ENCODE measurements at regions not wholly inside any gene's neighbourhood (a gene's known extent, or its start where the extent isn't known, plus 50 kb on each side); places are given as distances from the start of the nearest gene placed in this dataset.
"Not testable (repeated sequence)": the region's sequence is repeated elsewhere in the genome, so short reads cannot be mapped to it uniquely, and the experiment has no call there.

DNA sequence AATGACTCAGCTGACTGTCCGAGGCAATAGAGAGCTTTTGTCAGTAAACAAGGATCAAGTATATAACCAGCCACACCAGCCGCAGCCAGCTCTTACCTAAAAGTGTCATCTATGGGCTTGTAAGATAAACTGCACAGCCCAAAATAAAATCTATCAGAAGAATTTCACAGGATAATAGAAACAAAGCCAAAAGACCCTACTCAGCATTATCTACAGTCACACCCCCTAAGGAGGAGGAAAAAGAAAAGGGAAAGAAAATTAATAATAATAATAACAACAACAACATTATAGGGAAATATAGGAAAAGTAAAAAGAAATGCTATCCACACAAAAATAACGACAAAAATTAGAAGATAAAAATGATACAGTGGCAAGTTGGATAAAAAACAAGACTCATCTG, 1883.8 kb downstream of the OLFM4 start:
- DNase-seq: no peak

DNA sequence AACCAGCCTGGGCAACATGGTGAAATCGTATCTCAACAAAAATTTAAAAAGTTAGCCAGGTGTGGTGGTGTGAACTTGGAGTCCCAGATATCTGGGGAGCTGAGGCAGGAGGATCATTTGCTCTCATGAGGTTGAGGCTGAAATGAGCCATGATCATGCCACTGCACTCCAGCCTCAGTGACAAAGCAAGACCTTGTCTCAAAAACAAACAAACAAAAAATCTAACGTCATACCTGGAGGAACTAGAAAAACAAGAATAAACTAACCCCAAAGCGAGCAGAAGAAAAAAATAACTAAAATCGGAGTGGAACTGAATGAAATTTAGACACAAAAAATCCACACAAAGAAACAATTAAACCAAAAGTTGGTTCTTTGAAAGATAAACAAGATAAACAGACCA, 1885.1 kb downstream of the OLFM4 start:
- DNase-seq: no peak

DNA sequence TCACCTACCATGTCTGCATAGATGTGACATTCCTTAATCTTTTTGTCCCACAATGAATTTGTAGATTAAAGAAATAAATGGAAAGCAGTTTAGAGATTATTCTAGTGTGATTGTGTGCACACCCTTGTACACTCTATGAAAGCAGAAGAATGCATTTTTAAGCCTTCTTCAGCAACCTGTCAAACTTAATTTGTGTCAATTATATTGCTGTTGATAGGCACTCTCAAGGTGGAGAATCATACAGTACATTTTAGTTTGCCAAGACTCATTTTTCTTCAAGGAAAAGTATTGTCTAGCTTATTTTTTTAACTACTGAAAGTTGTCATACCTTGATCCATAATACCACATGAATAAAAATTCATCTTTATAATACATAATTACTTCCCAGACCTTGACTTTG, 1898.9 kb downstream of the OLFM4 start:
- DNase-seq: no peak

DNA sequence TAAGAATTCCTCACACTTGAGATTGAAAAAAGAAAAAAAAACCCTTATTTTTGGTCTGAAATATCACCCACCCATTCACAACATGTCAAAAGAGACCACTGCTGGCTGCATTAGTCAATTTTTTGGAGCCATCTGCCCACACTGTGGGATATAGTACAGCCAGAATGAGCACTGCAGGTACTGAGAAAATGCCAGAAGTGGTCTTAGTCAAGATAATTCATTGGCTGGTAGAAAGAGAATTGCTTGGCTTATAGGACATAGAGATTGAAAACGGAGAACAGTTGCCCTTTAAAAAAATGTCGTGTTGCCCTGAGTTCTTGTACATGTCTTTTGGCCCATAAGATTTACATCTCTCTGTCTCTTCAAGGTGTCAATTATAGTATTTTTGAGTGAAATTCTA, 1899.5 kb downstream of the OLFM4 start:
- DNase-seq: no peak

DNA sequence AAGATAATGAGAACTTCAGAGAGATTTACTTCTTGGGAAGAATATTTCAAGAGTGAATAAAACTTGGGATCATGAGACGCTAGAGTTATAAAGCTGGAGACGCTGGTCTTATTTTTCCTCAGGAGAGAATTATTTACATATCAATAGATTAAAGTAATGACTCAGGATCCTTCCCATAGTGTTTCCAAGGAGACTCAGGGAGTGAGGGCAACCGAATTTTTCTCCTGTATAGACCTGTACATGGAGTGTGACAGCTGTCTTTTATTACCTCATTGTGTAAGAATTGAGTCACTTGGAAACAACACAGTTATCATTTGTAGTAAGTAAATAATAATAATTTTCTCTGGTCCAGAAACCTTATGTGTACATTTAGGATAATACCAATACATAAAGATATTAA, 1905.5 kb downstream of the OLFM4 start:
- no peak for DNase-seq

DNA sequence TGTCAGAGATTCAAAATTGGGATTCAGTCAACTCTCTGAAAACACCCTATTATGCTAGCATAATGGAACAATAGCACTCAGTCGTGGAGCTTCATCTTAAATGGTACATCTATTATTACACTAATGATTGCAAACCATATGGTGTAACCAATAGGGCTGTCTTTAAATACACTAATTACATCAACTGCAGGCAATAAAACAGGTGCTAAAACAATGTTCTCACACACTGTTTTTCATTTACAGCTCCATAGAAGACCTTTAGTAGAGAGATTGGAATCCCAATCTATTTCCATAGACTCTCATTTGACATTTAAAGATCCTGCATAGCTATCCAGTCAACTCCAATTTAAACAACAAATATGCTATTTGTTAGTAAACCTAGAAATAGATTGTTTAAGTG, 1917.4 kb downstream of the OLFM4 start:
- DNase-seq: no peak

DNA sequence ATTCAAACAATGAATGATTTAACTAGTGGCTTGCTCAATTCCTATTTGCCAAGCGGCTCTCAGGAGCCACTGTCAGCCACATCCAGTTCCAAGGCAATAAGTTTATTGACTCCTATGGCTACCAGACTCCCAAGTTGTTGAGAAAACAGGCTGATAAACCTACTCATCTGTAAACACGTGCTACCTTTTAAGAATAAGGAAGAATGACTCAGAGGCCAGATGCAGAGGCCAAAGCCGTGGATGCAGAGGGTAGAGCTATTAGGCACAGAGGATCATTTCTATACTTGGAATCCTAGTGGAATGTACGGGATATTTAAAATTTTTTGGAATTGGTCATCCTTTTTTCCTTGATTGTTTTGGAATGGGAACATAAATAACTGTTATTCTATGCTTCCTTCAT, 1921.1 kb downstream of the OLFM4 start:
- no peak for DNase-seq

DNA sequence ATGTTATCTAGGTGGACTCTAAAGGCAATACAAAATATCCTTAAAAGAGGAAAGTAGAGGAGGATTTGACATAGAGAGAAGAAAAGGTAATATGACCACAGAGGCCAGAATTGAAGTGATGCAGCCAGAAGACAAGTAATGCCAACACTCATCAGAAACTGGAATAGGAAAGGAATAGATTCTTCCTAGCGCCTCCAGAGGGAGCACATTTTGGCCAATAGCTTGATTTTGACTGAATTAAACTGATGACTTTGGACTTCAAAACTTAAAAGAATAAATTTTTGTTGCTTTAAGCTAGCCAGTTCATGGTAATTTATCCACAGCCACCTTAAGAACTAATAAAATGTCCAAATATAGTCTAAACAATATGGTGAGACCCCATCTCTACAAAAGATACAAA, 1921.9 kb downstream of the OLFM4 start:
- DNase-seq: no peak

DNA sequence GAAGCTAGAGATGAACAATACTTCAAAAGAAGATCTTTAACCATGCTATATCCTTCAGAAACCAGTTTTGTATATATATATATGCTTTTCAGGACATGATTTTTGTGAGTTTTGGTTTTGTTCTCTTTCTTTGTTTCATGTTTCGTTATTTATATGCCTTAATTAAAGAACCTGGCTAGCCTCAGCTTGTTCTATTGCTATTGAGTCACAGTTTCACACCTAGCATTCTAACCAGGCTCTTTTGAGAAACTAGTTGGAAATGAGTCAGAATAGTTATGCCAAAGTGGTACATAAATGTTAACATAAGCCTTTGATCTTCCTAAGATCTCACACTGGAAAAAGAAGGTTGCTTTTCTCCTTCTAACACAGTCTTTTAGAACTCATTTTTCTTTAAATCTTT, 1925.2 kb downstream of the OLFM4 start:
- DNase-seq: no peak

DNA sequence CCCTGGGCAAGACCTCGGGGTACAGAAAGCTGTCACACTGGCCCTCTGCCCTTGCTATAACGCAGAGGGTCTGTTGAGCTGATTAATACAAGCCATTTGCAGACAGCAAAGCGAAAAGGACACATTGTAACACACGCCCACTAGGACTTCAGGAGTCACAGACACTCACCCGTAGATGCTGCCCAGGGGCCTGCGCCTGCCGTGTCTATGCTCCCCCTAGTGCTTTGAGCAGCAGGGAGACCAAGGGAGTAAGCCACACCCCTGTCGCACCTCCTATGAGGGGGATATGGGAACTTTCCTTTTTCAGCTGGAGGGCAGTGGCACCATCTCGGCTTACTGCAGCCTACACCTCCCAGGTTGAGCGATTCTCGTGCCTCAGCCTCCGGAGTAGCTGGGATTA, 1930.2 kb downstream of the OLFM4 start:
- DNase-seq: no peak

DNA sequence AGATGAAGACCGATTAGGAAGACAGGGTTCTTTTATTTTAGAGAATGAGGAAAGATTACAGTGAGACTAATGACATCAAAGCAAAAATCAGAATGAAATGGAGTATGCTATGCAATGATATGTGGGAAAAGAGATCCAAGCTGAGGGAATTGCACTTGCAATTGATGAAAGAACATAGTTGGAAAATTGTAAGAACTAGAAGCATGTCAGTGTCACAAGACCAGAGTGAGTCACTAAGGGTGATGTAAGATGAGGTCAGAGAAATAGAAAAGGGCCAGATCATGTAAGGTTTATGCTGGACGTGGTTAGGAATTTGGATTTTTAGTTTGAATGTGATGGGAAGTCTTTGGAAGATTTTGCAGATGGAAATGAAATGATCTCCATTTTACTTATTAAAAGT, 1937.3 kb downstream of the OLFM4 start:
- no peak for DNase-seq

DNA sequence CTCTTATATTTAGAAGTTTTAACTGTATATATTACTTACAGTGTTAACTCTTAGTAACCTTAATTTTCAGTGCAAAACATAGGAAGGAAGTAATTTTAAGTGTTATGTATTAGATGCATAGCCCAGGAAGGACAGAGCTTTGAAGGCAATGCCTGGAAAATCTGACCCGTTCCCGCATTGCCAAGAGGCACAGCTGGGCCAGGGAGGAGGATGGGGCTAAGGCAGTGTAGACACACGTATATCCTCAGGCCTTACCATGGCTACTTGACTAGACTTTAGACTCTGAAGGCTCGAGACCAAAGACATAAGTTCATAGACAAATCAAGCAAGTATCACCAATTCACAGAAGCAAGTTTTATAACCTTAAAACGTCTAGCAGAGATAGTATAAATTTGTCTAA, 1944.2 kb downstream of the OLFM4 start:
- DNase-seq: no peak

DNA sequence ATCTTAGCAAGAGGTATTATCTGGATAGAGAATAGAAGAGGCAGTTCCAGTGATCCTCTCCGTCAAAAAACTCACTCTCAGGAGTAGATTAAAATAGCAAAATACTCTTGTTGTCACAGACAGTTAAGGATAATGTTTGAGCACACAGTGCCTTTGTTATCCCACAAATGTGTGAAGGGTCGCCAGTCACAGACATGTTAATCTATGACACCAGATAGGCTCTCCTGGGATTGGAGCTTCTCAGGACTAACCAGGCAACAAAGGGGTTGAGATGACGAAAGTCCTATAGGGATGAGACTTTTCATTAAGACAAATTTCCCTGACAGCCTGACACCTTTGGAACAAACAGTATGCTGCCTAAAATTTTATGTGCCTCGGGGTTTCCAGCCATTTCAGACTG, 1947.1 kb downstream of the OLFM4 start:
- no peak for DNase-seq

DNA sequence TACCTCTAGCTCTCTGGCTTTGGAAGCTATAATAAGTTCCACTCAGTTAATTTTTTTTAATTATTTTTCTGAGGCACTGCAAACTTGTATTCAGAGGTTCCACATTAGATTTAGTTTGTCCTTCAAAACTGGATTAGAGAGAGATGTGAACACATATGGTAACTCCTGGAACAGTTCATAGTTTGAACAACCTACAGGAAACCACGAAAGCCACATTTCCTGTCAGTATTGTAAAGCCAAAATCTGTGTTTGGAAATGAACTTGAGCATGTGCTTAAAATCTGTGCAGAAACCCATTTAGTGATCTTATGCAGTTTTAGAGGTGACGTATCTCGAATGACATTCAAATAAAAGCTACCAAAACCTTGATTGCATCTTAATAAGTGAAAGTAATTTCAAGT, 1952.0 kb downstream of the OLFM4 start:
- DNase-seq: no peak

DNA sequence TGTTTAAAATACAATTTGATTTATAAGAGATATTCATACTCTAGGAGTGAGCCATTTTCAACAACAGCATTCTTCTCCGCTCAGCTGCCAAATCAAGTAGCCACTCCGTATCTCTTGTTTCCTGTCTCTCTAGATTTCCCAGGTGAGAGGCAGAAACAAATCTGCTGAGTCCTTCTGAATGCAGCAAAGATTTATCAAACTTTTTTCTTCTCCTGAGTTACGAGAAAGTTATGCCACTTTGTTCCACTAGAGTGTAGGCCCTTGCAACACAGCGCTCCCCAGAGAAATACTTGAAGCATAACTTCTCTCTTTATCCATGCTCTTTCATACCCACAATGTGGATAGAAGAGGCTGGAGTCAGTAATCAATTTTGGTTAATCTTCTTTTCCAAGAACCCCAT, 1960.8 kb downstream of the OLFM4 start:
- DNase-seq: no peak

DNA sequence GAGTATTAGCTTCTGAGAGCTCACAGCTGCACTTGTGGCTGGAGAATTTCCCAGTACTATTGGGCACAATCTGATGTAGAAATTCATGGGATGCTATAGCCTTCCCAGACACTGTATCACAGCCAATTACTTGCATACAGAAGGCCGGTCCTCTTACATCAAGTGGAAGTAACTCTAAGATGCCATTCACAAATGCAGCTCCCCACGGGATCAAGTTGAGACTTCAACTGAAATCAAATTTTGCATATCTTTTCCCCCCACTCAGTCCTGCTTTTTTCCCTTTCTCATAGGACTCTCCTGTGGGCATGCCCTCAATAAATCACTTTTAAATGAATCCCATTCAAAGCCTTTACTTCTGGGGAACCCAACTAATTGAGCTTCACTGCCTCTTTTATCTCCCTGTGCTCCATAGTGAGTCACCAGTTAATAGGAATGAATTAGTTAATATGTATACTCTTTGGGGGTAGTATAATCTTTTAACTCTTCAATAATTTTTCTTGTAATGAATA, 1970.8 kb downstream of the OLFM4 start:
- no peak for DNase-seq

DNA sequence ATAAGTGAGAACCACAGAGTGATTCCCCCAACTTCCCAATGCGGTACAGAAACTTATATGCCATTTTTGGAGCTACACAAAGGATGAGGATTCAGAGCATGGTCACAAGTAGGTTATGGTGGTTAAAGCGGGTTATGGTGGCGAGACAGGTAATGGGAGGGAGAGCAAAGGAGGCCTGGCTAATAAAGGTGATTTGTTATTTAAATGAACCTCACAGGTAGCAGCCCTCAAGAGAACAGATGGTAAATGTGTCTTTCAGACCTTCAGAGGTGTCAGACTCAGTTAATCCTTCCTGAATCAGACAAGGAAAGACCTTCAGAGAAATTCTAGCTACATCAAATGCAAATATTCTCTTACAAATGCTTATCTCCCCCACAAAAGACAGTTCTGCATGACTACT, 1971.4 kb downstream of the OLFM4 start:
- DNase-seq: no peak

DNA sequence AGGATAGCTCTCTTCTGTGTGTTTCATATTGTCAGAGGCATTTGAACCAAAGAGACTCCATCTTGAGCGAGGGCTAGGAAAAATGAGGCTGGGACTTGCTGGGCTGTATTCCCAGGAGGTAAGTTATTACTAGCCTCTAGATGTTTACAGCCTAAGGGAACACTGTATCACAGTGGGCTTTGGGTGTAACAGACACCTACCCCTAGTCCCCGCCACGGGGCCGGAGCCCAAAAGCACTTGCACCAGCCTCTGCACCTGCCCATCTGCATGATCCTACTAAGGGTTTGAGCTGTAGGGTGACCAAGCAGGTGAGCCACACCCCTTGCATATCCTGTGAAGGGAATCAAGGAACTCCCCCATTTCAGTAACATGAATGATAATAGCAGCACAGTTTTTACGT, 1972.2 kb downstream of the OLFM4 start:
- DNase-seq: no peak

DNA sequence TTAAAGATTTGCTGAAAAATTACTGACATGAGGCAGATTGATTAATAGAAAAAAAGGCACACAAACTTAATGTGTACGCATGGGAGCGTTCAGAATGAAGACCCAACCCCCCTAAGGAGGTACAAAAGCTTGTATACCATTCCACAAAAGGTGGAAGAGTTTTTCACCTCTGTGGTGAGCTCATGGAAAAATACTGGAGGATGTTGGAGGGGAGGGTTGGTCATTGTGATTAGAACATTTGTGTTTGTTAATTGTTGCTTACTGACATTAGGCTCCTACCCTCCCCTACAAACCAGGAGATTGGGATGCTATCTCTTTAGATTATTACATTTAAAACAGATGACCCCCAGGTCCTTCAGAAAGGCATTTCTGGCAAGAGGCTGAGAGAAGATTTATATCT, 1973.3 kb downstream of the OLFM4 start:
- DNase-seq: no peak

DNA sequence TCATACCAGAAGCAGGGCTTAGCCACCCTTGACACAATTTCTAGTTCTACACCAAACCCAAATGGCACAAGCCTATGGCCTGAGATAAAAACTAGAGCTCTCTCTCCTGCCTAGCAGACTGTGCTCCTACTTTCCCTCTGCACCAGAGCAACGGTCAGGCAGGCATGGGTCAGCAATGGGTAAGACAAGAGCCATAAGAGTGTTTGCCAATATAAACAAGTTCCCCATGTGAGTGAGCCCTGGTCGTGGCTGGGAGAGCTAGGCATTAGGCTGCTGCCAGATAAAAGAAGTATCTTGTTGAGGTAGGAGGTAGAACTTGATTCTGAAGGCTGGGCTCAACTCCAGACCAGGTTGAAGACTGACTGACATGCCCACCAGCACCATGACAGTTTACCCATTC, 1979.1 kb downstream of the OLFM4 start:
- DNase-seq: no peak

DNA sequence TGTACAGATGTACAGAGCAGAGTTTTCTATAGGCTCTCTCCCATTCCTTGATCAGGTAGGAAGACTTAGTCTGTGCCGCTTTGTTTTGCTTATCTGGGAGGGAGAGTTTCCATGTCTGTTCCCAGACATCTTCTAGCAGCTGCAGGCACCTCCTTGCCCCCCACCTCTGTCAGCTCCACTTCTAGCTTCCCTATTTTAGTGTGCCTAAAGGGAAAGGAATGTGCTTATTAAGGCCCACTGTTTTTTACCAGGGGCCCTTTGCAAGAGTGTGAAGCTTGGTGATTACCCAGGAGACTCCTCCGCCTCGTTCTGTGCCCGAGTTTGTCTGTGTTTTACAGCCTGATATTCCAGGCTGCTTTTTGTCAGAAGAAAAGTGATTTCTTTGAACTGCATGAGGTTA, 1984.4 kb downstream of the OLFM4 start:
- no peak for DNase-seq

DNA sequence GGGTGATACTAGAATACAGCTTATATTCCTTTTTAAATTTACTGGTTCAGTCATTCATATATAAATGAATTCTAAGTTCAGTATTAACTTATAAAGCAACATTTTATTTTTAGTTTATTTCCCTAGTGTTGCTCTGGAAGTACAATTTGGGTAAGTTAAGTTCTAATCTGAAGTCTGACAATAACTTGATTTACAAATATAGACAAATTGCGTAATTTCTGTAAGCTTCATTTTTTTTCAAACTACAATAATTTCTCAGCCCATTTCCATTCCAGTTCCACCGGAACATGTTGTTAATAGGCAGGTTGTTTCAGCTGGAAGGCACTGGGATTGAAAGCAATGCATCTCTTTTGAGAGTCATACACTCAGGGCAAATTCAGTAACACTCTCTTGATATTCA, 2000.7 kb downstream of the OLFM4 start:
- DNase-seq: no peak

DNA sequence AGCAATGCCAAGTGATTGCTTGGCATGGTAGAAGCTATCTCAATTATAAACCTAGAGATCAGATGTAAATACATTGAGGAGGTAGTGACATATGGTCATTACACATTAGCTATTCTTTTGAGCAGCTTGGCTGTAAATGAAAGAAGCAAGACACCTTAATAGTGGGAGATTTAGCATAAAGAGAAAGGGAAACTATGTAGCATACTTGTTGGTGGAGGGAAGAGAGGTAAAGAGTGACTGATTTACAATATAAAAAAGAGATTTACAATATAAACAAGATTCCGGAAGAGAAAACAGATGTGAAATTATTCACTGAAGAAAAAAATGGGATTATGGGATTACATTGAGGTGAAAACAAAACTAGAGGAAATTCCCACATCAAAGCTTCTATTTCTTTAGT, 2009.6 kb downstream of the OLFM4 start:
- DNase-seq: no peak

DNA sequence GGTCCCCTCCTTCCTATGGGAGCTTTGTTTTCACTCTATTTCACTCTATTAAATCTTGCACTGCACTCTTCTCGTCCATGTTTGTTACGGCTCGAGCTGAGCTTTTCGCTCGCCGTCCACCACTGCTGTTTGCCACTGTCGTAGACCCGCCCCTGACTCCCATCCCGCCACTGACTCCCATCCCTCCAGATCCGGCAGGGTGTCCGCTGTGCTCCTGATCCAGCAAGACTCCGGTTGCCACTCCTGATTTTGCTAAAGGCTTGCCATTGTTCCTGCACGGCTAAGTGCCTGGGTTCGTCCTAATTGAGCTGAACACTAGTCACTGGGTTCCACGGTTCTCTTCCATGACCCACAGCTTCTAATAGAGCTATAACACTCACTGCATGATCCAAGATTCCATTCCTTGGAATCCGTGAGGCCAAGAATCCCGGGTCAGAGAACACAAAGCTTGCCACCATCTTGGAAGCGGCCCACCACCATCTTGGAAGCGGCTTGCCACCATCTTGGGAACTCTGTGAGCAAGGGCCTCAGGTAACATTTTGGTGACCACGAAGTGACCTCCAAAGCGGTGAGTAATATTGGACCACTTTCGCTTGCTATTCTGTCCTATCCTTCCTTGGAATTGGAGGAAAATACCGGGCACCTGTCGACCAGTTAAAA, 2025.4 kb downstream of the OLFM4 start:
- not testable (repeated sequence) for DNase-seq

DNA sequence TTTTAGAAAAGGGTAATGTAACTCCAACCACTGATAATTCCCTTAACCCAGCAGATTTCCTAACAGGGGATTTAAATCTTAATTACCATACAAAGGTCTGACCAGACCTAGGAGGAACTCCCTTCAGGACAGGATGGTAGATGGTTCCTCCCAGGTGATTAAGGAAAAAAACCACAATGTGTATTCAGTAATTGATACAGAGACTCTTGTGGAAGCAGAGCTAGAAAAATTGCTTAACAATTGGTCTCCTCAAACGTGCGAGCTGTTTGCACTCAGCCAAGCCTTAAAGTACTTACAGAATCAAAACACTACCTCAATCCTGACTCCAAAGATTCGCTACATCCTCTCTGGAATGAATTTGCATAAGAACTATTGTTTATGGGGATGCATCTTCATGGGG, 2027.1 kb downstream of the OLFM4 start:
- not testable (repeated sequence) for DNase-seq

DNA sequence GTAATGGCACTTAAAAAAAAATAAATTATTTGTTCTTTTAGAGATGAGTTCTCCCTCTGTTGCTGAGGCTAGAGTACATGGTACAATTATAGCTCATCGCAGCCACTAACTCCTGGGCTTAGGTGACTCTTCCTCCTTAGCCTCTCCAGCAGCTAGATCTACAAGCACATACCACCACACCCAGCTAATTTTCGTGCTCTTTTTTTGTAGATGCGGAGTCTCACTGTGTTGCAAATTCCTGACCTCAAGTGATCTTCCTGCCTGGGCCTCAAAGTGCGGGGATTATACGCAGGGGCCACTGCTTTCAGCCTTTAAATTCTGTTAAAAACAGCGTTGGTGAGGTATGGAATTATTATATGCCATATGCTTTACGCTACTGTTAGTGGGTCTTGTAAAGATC, 2034.0 kb downstream of the OLFM4 start:
- no peak for DNase-seq
